Gastroesophageal sphincter (tissue), 4 donors: ENCODE measurements at regions not wholly inside any gene's neighbourhood (a gene's known extent, or its start where the extent isn't known, plus 50 kb on each side); places are given as distances from the start of the nearest gene placed in this dataset.

Experiments used
- ATAC-seq: fragments of 150-250 bp; one replicate; pipeline ENCODE4 v1.9.1; 2016; ENCODE audit warnings: mild to moderate bottlenecking, moderate library complexity
- H3K27ac ChIP-seq, 4 donors: fragments of 200-600 bp; sonication (generic) in 3 of 4; 1 replicate in 3 of 4; 2 replicates in 1 of 4; pipeline ENCODE4 v1.5.1; 2016 to 2019
- H3K27me3 ChIP-seq: fragments of 200-600 bp; sonication (generic); one replicate; pipeline ENCODE4 v1.5.1; 2019
- H3K36me3 ChIP-seq, 2 donors: fragments of 200-600 bp; sonication (generic); one replicate each; pipeline ENCODE4 v1.5.1; 2019; ENCODE audit warnings: control low read depth in 1 of 2
- H3K4me1 ChIP-seq, 3 donors: fragments of 200-600 bp; sonication (generic); 1 replicate in 2 of 3; 2 replicates in 1 of 3; pipeline ENCODE4 v1.5.1; 2016 to 2019; ENCODE audit warnings: control low read depth in 2 of 3
- H3K4me3 ChIP-seq, 2 donors: fragments of 200-600 bp; sonication (generic); one replicate each; pipeline ENCODE4 v1.5.1; 2019; ENCODE audit warnings: mild to moderate bottlenecking in 1 of 2, moderate library complexity in 1 of 2
- H3K9me3 ChIP-seq, 3 donors: fragments of 200-600 bp; sonication (generic); one replicate each; pipeline ENCODE4 v1.5.1; 2017 to 2019; ENCODE audit warnings: control low read depth in 2 of 3
- CTCF ChIP-seq, 4 experiments: fragments of 200-600 bp in 2 of 4; fragments of 450-650 bp in 2 of 4; sonication (generic) in 1 of 4; IDR thresholded peaks; one replicate each; pipeline ENCODE4 v1.5.1; 2017 to 2019; ENCODE audit warnings: antibody characterized with exemption in 4 of 4, mild to moderate bottlenecking in 2 of 4, moderate library complexity in 2 of 4
- EP300 ChIP-seq: sonication (generic); formaldehyde crosslinking; IDR thresholded peaks from one replicate; pipeline ENCODE4 v1.6.1; 2017; ENCODE audit warnings: antibody characterized with exemption, mild to moderate bottlenecking
- POLR2A ChIP-seq, 2 donors: fragments of 450-650 bp; IDR thresholded peaks; one replicate each; pipeline ENCODE4 v1.6.1; 2017; ENCODE audit warnings: antibody characterized with exemption in 2 of 2, mild to moderate bottlenecking in 2 of 2, moderate library complexity in 1 of 2
- POLR2AphosphoS5 ChIP-seq: sonication (generic); formaldehyde crosslinking; IDR thresholded peaks from one replicate; pipeline ENCODE4 v1.6.1; 2017; ENCODE audit warnings: antibody characterized with exemption
- WGBS, 2 donors: methylation state at CpG; one replicate each; pipeline ENCODE4 v1.1.5; 2018; ENCODE audit warnings: low coverage in 1 of 2; 5-methylcytosine and 5-hydroxymethylcytosine counted together

DNA sequence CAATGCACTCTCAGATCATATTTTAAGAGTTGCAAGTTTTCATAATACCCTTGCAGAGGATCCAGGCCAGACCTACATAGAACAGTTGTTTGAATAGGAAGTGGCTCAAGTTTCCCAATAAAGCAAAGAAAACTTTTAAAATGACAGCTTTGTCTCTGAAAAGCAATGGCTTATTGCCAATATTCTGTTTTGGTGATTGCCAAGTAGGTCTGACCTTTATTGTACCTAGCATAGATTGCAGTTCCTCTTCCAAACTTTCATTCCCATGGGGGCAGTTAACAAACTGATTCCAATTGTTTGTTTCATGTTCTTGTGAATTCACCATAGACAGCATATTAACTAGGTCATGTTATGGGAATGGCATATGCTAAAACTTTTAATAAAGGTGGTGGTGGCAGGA lies 664.6 kb upstream of the CA10 start:
- Histone ChIP-seq H3K4me1 (no peaks in the 10 kb centered on the region), H3K9me3 (no peaks in the 10 kb centered on the region), H3K4me3 (no peak overlapping the region), H3K36me3 (no peaks in the 10 kb centered on the region), H3K27ac (no peak overlapping the region), H3K27me3 (no peaks in the 10 kb centered on the region)
- TF ChIP-seq CTCF (IDR thresholded peaks at IDR 0.05) = no peak
- TF ChIP-seq POLR2AphosphoS5 = no peak
- no peak for TF ChIP-seq EP300
- no peak for TF ChIP-seq POLR2A (IDR thresholded peaks at IDR 0.05)
- no peak for ATAC-seq

DNA sequence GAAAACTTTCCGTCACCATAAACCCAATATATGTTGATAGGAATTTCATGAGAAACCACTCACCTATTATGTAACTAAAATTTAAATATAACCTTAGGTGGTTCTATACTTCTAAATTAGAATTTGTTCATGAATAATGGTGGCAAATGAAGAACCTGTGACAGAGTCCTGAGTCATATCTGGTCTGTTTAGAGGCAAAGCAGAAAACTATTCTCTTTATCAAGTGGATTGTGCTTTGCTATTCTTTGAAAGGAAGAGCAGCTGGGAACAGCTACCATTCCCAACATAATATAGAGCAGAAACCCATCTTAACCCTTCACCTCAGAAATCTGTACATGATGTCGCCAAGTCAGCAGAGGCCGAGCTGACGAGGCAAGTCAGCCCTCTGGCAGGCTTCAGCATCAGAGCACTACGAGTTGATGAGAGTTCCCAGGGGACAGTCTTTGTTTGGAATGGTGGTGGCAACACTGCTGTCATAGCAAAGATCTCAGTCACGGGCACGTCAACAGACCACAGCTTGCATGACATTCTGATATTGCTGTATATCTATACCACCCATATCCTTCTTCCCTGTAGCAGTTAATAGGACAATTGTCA lies 631.9 kb upstream of the CA10 start:
- no peak overlapping the region for H3K27ac ChIP-seq
- TF ChIP-seq EP300 = no peak
- no peak for TF ChIP-seq CTCF (IDR thresholded peaks at IDR 0.05)
- TF ChIP-seq POLR2A (IDR thresholded peaks at IDR 0.05) = no peak
- no peak for TF ChIP-seq POLR2AphosphoS5
- WGBS, 2 donors = 55 to 75% methylated on average over 4 to 6 of the region's 7 CpGs
- ATAC-seq = no peak
- no peaks in the 10 kb centered on the region for H3K4me1 ChIP-seq
- no peaks in the 10 kb centered on the region for H3K9me3 ChIP-seq
- no peaks in the 10 kb centered on the region for H3K27me3 ChIP-seq
- H3K4me3 ChIP-seq = no peak overlapping the region
- H3K36me3 ChIP-seq = no peaks in the 10 kb centered on the region

DNA sequence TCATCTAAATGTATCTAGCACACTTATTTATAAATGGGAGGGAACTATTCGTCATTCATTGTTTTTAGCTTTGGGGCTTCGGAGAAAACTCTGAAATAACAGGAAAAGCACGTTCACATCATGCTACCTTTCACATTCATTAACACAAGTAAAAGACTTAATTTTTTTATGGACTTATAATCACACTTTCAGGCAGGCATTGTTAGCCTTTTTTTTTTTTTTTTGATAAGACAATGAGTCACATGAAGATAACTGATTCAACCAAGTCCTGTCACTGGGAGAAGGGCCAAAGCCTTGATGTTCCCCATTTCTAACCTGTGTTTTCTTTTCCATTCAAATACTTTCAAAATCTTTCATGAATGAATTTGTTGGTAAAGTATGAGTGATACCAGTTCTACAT lies 631.3 kb upstream of the CA10 start:
- no peaks in the 10 kb centered on the region for H3K4me1 ChIP-seq
- no peaks in the 10 kb centered on the region for H3K9me3 ChIP-seq
- H3K27me3 ChIP-seq = no peaks in the 10 kb centered on the region
- WGBS, 2 donors = 41 to 44% methylated on average over 3 of the region's 3 CpGs
- no peak overlapping the region for H3K27ac ChIP-seq
- no peak for ATAC-seq
- H3K36me3 ChIP-seq = no peaks in the 10 kb centered on the region
- no peak overlapping the region for H3K4me3 ChIP-seq
- TF ChIP-seq CTCF (IDR thresholded peaks at IDR 0.05) (no peak), POLR2AphosphoS5 (no peak), POLR2A (IDR thresholded peaks at IDR 0.05) (no peak), EP300 (no peak)

GRCh38 chr17:52776234-52776633 lies 617.7 kb upstream of the CA10 start:
- whole genome bisulfite sequencing, 2 donors = 34 to 50% methylated on average over 4 of the region's 4 CpGs
- no peak for ATAC-seq
- no peak for TF ChIP-seq EP300
- TF ChIP-seq POLR2AphosphoS5 = no peak
- no peak for TF ChIP-seq POLR2A (IDR thresholded peaks at IDR 0.05)
- no peak for TF ChIP-seq CTCF (IDR thresholded peaks at IDR 0.05)
- Histone ChIP-seq H3K4me1 (no peaks in the 10 kb centered on the region), H3K36me3 (no peaks in the 10 kb centered on the region), H3K27me3 (no peaks in the 10 kb centered on the region), H3K27ac (no peak overlapping the region), H3K9me3 (no peaks in the 10 kb centered on the region), H3K4me3 (no peak overlapping the region)

GRCh38 chr17:52762794-52763167 lies 604.3 kb upstream of the CA10 start:
- no peak for TF ChIP-seq CTCF (IDR thresholded peaks at IDR 0.05)
- ATAC-seq = no peak
- H3K36me3 ChIP-seq = no peaks in the 10 kb centered on the region
- H3K27ac ChIP-seq = no peak overlapping the region
- peaks cover 0 to 9% (median 0%) of the 10 kb centered on the region in 3 donors for H3K9me3 ChIP-seq
- H3K4me3 ChIP-seq = no peak overlapping the region
- H3K27me3 ChIP-seq = no peaks in the 10 kb centered on the region
- no peaks in the 10 kb centered on the region for H3K4me1 ChIP-seq
- no CpG with 5 or more reads among the region's 1 CpG for WGBS, 2 donors
